ENCODE measurements at regions not wholly inside any gene's neighbourhood (a gene's known extent, or its start where the extent isn't known, plus 50 kb on each side); places are given as distances from the start of the nearest gene placed in this dataset.
"Not testable (repeated sequence)": the region's sequence is repeated elsewhere in the genome, so short reads cannot be mapped to it uniquely, and the experiment has no call there.

GRCh38 chr6:27824211-27825024 lies 87.8 kb downstream of the OR2B2 start:
- not testable (repeated sequence) for TF ChIP-seq EZH2 (IDR thresholded peaks at IDR 0.05; ENCODE audit: low read length, unreplicated experiment); CTCF (conservative IDR thresholded peaks at IDR 0.05; ENCODE audit: low read depth, low read length)

Measured in PC-3 (cell line).